Rectal smooth muscle tissue (tissue), 1 donor: ENCODE measurements at regions not wholly inside any gene's neighbourhood (a gene's known extent, or its start where the extent isn't known, plus 50 kb on each side); places are given as distances from the start of the nearest gene placed in this dataset.

Source experiments
- H3K27ac ChIP-seq: one replicate; pipeline ENCODE4 v1.7.0; 2013; ENCODE audit warnings: low read depth, low read length, inconsistent platforms
- H3K27me3 ChIP-seq: one replicate; pipeline ENCODE4 v1.7.0; 2013; ENCODE audit warnings: low read length; ENCODE audit not compliant: control insufficient read depth, insufficient read depth
- H3K36me3 ChIP-seq: one replicate; pipeline ENCODE4 v1.7.0; 2013; ENCODE audit warnings: low read length; ENCODE audit not compliant: control insufficient read depth, insufficient read depth
- H3K4me1 ChIP-seq: one replicate; pipeline ENCODE4 v1.7.0; 2013; ENCODE audit warnings: low read length; ENCODE audit not compliant: control insufficient read depth, insufficient read depth
- H3K4me3 ChIP-seq: one replicate; pipeline ENCODE4 v1.7.0; 2013; ENCODE audit warnings: low read length
- H3K9ac ChIP-seq: one replicate; pipeline ENCODE4 v1.7.0; 2013; ENCODE audit warnings: low read length

DNA sequence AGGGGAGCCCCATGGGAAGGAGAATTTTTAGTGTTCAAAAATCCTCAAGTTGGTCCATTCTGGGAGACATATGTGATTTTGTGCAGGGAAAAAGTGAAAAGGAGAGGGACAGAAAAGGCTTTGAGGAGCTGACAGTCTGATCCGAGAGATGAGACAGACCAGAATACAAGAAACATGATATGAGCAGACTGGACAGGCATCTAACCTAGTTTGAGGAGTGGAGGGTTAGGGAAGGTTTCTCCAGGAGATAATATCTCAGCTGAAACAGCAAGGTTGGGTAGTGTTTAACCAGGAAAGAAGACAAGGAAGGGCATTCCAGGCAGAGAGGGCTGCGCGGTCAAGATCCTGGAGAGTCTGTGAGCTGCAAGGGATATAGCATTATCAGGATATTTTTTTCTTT, 101.4 kb upstream of the NCAM1 start:
- Histone ChIP-seq H3K27me3 (no peaks in the 10 kb centered on the region), H3K36me3 (no peaks in the 10 kb centered on the region), H3K9ac (no peak overlapping the region), H3K4me1 (no peaks in the 10 kb centered on the region), H3K27ac (no peak overlapping the region), H3K4me3 (no peak overlapping the region)

DNA sequence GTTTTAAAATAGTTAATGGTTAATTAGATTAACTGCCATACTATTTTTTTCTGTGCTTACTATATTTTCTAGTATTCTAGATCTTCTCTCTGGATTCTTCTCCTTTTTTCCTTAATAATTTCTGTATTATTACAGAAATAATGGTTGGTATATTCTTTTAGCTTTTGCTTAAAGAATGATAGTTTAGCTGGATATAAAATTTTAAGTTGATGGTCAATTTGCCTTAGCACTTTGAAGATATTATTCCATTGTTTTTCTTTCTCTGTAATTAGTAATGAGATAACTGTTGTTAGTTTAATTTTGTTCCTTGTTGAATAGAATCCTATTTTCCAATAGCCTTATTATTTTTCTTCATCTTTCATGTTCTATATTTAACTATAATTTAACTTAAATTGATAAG, 99.9 kb upstream of the NCAM1 start:
- Histone ChIP-seq H3K4me3 (no peak overlapping the region), H3K4me1 (no peaks in the 10 kb centered on the region), H3K27ac (no peak overlapping the region), H3K36me3 (no peaks in the 10 kb centered on the region), H3K27me3 (no peaks in the 10 kb centered on the region), H3K9ac (no peak overlapping the region)

DNA sequence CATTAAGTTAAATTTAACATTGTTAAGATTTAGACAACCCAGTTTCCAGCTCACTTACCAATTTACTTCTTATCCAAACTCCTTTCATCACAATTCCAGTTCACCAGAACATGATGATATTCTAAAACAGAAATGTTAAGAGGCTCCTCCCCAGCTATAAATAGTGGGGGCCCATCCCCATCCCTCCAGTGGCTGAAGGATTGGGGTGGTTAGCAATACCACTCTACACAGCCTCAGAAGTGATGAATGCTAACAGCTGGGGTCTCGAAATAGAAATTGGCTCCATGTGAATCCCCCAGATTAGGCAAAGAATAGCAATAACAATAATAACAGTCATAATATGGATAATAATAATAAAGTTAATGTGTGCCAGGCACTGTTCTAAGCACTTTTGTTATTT, 97.9 kb upstream of the NCAM1 start:
- H3K36me3 ChIP-seq, result no peaks in the 10 kb centered on the region
- no peak overlapping the region for H3K4me3 ChIP-seq
- H3K4me1 ChIP-seq, result no peaks in the 10 kb centered on the region
- H3K27ac ChIP-seq, result no peak overlapping the region
- H3K9ac ChIP-seq, result no peak overlapping the region
- H3K27me3 ChIP-seq, result no peaks in the 10 kb centered on the region

DNA sequence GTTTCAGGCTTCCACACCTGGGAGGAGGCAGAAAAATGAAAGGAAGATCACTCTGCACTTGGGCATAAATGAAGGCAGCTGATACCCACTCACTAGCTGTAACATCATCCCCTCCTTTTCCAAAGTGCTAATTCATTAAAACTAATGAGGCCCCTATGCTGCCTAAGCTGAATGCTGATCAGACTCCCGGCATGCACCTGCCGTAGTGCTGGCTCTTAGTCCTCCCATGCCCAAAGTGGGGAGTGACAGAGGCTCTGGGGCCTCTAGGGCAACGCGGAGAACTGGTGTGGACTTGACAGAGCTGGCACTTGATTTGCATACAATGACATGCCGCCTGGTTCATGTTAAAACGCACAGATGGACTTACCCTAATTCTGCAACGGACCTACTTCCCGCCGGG, 96.5 kb upstream of the NCAM1 start:
- no peak overlapping the region for H3K4me3 ChIP-seq

DNA sequence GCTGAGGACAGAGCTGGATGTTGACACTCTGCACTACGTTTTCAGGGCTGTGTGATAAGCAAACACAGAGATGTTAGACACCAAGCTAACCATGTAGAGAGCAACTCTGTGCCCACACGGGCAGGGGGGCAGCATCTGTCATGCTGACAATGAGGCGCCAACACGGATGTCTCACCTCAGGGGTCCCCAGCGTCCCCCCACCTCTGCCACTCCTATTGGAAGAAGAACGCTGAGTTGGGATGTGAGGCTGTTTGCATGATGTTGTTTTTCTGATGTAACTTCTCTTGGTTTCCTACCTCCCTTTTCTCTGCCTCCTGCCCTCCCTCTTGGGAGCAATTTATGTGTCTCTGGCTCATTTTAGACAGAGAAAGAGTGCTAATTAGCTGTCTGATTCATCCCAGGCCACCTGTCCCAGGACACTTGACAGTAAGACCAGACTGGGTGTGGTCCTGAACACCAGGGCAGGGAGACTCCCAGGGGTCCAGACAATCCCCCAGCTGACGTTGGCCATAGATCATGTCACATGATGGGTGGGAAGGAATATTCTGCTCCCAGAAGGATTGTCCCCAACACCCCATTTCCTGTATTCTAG, 89.2 kb upstream of the NCAM1 start:
- Histone ChIP-seq H3K27ac (no peak overlapping the region), H3K4me3 (no peak overlapping the region), H3K27me3 (no peaks in the 10 kb centered on the region), H3K36me3 (no peaks in the 10 kb centered on the region), H3K4me1 (no peaks in the 10 kb centered on the region), H3K9ac (no peak overlapping the region)

More for the DNA sequence above, 96.5 kb upstream of the NCAM1 start:
- Histone ChIP-seq H3K9ac (no peak overlapping the region), H3K4me1 (no peaks in the 10 kb centered on the region), H3K36me3 (no peaks in the 10 kb centered on the region), H3K27me3 (no peaks in the 10 kb centered on the region), H3K27ac (no peak overlapping the region)

DNA sequence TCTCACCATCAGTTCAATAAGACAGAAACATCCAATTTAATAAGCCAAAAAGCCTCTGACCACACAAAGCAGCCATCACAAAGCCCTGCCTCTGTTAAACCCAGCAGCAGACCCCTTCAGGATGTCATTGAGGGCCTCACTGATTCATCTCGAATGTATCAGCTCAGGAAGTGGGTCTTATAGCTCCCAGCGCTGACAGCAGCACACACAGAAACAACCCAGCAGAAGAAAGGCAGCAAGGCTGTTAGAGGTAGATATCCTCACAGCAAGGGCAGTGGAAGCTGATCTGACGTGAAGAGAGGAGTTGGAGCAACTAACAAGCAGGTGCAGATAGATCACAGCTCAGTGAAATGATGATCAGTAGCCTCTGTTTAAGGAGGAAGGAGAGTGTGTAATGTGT, 86.2 kb upstream of the NCAM1 start:
- no peaks in the 10 kb centered on the region for H3K36me3 ChIP-seq
- no peak overlapping the region for H3K9ac ChIP-seq
- no peaks in the 10 kb centered on the region for H3K4me1 ChIP-seq
- no peak overlapping the region for H3K27ac ChIP-seq
- H3K4me3 ChIP-seq, result no peak overlapping the region
- H3K27me3 ChIP-seq, result no peaks in the 10 kb centered on the region

DNA sequence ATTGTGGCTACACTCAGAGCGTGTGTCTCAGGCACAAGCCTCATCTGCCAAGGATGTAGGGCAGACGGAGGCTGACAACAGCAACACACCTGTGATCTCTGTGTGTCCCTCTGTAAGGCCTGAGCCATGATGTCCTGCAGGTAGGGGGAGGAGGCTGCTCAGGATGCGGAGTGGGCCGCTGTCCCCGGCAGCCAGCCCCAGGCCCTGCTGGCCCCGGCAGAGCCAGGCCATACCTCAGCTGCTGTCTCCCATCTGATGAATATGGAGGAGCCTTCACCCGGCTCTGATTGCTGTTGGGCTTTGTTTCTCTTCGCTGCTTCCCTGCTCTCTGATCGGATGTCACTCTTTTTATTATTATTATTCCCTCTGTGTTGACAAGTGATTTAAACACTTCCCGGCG, 83.6 kb upstream of the NCAM1 start:
- H3K27me3 ChIP-seq, result no peaks in the 10 kb centered on the region
- no peaks in the 10 kb centered on the region for H3K36me3 ChIP-seq
- H3K27ac ChIP-seq, result no peak overlapping the region
- no peak overlapping the region for H3K9ac ChIP-seq
- H3K4me3 ChIP-seq, result no peak overlapping the region
- no peaks in the 10 kb centered on the region for H3K4me1 ChIP-seq

DNA sequence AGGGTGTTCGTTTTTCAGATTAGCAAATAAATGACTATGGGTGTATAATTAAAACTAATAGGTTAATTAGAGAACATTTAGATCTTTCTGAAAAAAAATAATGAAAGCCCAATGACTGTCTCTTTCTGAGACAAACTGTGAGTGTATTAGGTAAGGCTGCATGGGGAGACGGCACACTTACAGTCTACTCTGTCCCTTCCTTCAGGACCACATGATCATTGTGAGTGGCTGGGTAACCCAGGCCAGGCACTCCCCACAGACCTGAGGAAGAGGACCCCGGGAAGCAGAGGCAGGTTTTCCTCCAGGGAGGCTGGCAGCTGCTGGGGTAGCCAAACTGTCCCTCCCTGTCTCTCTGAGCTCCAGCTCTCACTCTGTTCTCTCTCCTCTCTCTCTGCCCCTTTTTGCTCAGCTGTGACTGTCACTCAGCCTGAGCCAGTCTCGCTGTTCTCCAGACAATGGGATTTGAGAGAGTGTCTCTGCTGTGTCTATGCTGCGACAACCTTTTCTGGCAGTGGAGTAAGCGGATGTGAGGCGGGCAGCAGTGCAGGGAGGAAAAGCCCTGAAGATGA, 83.1 kb upstream of the NCAM1 start:
- no peak overlapping the region for H3K9ac ChIP-seq
- H3K4me1 ChIP-seq, result peaks cover 3% of the 10 kb centered on the region
- H3K36me3 ChIP-seq, result no peaks in the 10 kb centered on the region
- H3K4me3 ChIP-seq, result no peak overlapping the region
- no peak overlapping the region for H3K27ac ChIP-seq
- H3K27me3 ChIP-seq, result no peaks in the 10 kb centered on the region

DNA sequence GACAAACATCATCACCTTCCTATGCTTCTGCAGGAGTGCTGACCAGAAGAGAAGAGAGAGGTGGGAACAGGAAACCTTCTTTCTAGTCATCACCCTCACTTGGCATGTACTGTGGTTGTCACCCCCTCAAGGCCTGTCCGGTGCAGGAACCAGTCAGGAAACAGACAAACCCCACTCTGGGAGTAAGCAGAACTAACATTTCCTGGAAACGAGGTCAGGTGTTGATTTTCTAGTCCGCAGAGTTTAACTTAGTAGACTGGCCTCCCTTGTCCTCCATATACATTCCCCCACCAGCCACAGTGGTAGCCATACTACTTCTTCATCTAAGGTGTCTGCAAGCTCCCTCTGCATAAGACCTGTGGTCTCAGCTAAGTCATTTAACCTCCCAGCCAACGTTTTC, 80.7 kb upstream of the NCAM1 start:
- no peak overlapping the region for H3K4me3 ChIP-seq

DNA sequence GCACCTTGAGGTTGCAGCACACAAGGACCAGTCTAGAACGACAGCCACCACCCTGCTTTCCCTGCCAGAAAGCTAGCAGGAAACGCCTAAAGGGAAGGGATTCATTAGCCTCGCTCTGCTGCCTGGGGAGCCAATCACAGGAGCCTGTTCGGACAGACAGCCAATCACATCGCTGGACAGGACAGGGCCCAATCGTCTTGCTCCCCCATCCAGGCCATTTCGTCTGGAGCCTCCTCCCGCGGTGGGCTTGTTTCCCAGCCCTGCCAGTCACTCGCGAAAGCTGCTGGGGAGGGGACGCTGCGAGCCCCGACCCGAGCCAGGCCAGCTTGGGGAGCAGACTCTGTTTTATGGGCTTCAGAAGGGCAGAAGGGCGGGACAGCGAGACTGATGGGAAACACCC, 79.8 kb upstream of the NCAM1 start:
- Histone ChIP-seq H3K36me3 (no peaks in the 10 kb centered on the region), H3K4me3 (peak overlapping the region; percentile 31), H3K27me3 (no peaks in the 10 kb centered on the region), H3K4me1 (peaks cover 3% of the 10 kb centered on the region), H3K9ac (no peak overlapping the region), H3K27ac (no peak overlapping the region)

More for the DNA sequence above, 80.7 kb upstream of the NCAM1 start:
- no peak overlapping the region for H3K27ac ChIP-seq
- H3K27me3 ChIP-seq, result no peaks in the 10 kb centered on the region
- H3K4me1 ChIP-seq, result peaks cover 3% of the 10 kb centered on the region
- no peak overlapping the region for H3K9ac ChIP-seq
- no peaks in the 10 kb centered on the region for H3K36me3 ChIP-seq

DNA sequence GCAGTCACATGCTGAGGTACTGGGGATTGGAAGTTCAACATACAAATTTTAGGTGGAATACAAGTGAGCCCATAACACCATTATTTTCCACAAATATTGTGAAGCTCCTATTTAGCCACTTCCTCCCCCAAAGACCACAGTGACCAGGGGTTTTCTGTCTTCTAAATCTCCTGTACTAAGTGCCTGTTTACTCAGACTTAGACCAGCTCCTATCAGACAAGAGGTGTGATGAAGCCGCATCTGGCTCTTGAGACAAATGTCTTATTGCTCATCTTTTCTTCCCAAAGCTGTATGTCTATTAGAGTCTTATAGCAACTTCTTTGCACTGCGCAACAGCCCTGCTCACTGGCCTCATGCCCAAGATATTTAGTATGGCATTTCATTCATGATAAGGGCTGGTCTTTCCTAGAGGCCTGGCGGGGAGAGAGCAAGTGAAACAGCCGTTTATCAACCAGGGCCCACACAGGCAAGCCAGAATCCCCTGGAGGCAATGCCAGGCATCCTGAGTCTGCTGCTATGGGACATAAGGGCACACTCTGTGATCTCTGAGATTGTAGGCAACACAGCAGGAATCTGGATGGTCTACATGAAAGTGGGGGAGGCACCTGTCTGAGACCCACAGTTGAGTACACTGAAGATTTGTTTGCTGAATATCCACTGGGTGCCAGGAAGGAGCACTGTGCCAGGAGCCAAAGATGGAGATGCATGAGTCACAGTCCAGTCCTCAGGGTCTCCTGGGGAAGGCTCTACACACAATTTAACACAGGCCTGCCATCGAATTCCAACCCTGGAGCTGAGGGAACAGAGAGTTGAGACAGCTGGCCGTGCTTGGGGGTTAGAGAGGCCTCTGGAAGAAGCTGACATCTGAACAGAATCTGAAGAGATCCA, 78.5 kb upstream of the NCAM1 start:
- no peak overlapping the region for H3K27ac ChIP-seq
- H3K9ac ChIP-seq, result no peak overlapping the region
- H3K36me3 ChIP-seq, result no peaks in the 10 kb centered on the region
- no peaks in the 10 kb centered on the region for H3K27me3 ChIP-seq
- H3K4me3 ChIP-seq, result no peak overlapping the region
- peaks cover 3% of the 10 kb centered on the region for H3K4me1 ChIP-seq

DNA sequence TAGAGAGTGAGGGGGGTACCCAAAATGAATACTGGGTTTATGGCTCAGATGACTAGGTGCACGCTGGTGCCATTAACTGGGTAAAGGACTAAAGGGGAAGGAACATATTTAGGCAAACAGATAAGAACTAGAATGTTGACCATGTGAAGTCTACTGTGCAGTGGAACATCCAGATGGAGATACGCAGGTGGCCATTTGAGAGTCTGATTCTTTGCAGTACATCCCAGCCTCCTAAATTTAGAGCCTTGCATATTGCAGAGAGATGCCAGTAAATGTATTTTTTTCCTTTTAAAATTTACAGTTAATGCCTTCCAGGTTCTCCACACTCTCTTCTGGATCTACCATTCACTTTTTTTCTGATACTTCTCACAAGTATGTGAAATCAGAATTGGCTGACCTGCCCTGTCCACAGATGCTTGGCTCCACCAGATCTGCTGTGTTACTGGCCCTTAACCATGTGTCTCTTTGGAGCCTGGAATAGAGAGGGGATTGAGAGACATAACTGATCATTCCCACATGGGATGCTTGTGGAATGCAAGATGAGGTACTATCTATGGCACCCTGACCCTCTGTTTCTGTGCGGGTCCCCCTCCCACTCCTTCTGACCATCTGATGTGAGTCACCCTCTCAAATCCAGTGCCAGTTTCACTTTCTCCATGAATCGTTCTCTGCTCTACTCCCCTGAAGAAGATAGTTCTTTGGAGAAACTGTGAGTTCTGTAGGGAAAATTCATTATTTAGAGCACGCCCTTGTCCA, 77.0 kb upstream of the NCAM1 start:
- Histone ChIP-seq H3K9ac (no peak overlapping the region), H3K27ac (no peak overlapping the region), H3K36me3 (no peaks in the 10 kb centered on the region), H3K27me3 (no peaks in the 10 kb centered on the region), H3K4me3 (no peak overlapping the region), H3K4me1 (peaks cover 3% of the 10 kb centered on the region)
